SK-N-SH (cell line): ENCODE measurements at regions not wholly inside any gene's neighbourhood (a gene's known extent, or its start where the extent isn't known, plus 50 kb on each side); places are given as distances from the start of the nearest gene placed in this dataset.

Experiments used
- CTCF ChIA-PET: fragments of 300-600, 350-600 bp; formaldehyde crosslinking; extraction: SDS; loops from one replicate; lab custom pipeline; 2021; lab: Yijun Ruan, JAX
- POLR2A ChIA-PET: fragments of 350-600 bp; sonication (Branson Sonifier 250); formaldehyde crosslinking; extraction: SDS; loops from one replicate; lab custom pipeline; 2020; ENCODE audit warnings: antibody characterized with exemption, inconsistent platforms; lab: Yijun Ruan, JAX
- DNase-seq: peaks from one replicate; pipeline ENCODE4 v3.0.0; 2012
- H2AFZ ChIP-seq: fragments of 200-600 bp; sonication (generic); 2 replicates; pipeline ENCODE4 v1.8.1; 2016; ENCODE audit warnings: antibody characterized with exemption, mild to moderate bottlenecking, low read depth
- H3F3A ChIP-seq: fragments of 200-600 bp; sonication (generic); replicated peaks from 2 replicates; pipeline ENCODE3; 2016; ENCODE audit warnings: antibody characterized with exemption, mild to moderate bottlenecking; ENCODE audit not compliant: insufficient read depth
- H3K27ac ChIP-seq, 2 experiments: fragments of 200-500 bp in 1 of 2; fragments of 200-600 bp in 1 of 2; sonication (Bioruptor generic) in 1 of 2; sonication (generic), shearing (Covaris generic) in 1 of 2; 2 replicates each; pipeline versions ENCODE4 v1.5.1 to v1.6.1; 2014 to 2016; ENCODE audit warnings: low read depth in 2 of 2, inconsistent platforms in 1 of 2, low read length in 1 of 2, mild to moderate bottlenecking in 1 of 2, mixed read lengths in 1 of 2
- H3K27me3 ChIP-seq: fragments of 200-600 bp; sonication (generic), shearing (Covaris generic); 2 replicates; pipeline ENCODE4 v1.6.1; 2016; ENCODE audit warnings: mixed run types; ENCODE audit not compliant: insufficient read depth
- H3K36me3 ChIP-seq, 2 experiments: fragments of 200-500 bp in 1 of 2; fragments of 200-600 bp in 1 of 2; sonication (Bioruptor generic) in 1 of 2; sonication (generic) in 1 of 2; replicated peaks in 1 of 2; 2 replicates each; pipeline versions ENCODE3 to v1.5.1; 2014 to 2016; ENCODE audit warnings: low read length in 1 of 2, mild to moderate bottlenecking in 1 of 2; ENCODE audit not compliant: insufficient read depth in 2 of 2, control insufficient read depth in 1 of 2
- H3K4me1 ChIP-seq, 2 experiments: fragments of 200-500 bp in 1 of 2; fragments of 200-600 bp in 1 of 2; sonication (Bioruptor generic) in 1 of 2; sonication (generic), shearing (Covaris generic) in 1 of 2; 2 replicates each; pipeline versions ENCODE4 v1.5.1 to v1.6.1; 2014 to 2016; ENCODE audit warnings: low read depth in 1 of 2, low read length in 1 of 2, mixed run types in 1 of 2; ENCODE audit not compliant: insufficient read depth in 2 of 2, control insufficient read depth in 1 of 2
- H3K4me2 ChIP-seq: fragments of 200-600 bp; sonication (generic), shearing (Covaris generic); 2 replicates; pipeline ENCODE4 v1.6.1; 2017; ENCODE audit warnings: mixed run types
- H3K4me3 ChIP-seq, 2 experiments: fragments of 200-500 bp in 1 of 2; fragments of 200-600 bp in 1 of 2; sonication (Bioruptor generic) in 1 of 2; sonication (generic), shearing (Covaris generic) in 1 of 2; 2 replicates each; pipeline versions ENCODE4 v1.5.1 to v1.8.1; 2014 to 2016; ENCODE audit warnings: low read depth in 2 of 2, inconsistent platforms in 1 of 2, low read length in 1 of 2, mild to moderate bottlenecking in 1 of 2, mixed read lengths in 1 of 2, moderate library complexity in 1 of 2
- H3K79me2 ChIP-seq: fragments of 200-600 bp; sonication (generic); 2 replicates; pipeline ENCODE4 v1.8.1; 2017; ENCODE audit warnings: mild to moderate bottlenecking; ENCODE audit not compliant: insufficient read depth
- H3K9ac ChIP-seq: fragments of 200-600 bp; sonication (generic); 2 replicates; pipeline ENCODE4 v1.6.1; 2017; ENCODE audit warnings: mixed run types
- H3K9me2 ChIP-seq: fragments of 200-600 bp; sonication (generic); 2 replicates; pipeline ENCODE4 v1.6.1; 2017; ENCODE audit warnings: mixed run types
- H3K9me3 ChIP-seq: fragments of 200-600 bp; sonication (generic); 2 replicates; pipeline ENCODE4 v1.6.1; 2017; ENCODE audit warnings: mixed run types, mild to moderate bottlenecking, moderate library complexity
- H4K20me1 ChIP-seq: fragments of 200-600 bp; sonication (generic); 2 replicates; pipeline ENCODE4 v1.6.1; 2017; ENCODE audit warnings: mild to moderate bottlenecking, mixed run types; ENCODE audit not compliant: insufficient read depth
- CTCF ChIP-seq: fragments of 200-600 bp; sonication (generic); IDR thresholded peaks from 2 replicates; pipeline ENCODE4 v1.6.1; 2017; ENCODE audit warnings: antibody characterized with exemption, mild to moderate bottlenecking, moderate library complexity
- FOSL2 ChIP-seq: IDR thresholded peaks from 2 replicates; pipeline ENCODE4 v1.4.0; 2012; ENCODE audit warnings: low read depth, mild to moderate bottlenecking, moderate library complexity, borderline replicate concordance
- IRF3 ChIP-seq: fragments of 150-350 bp; IDR thresholded peaks from 2 replicates; pipeline ENCODE4 v1.6.1; 2016; ENCODE audit warnings: mild to moderate bottlenecking, low read depth, low read length
- MEF2A ChIP-seq: IDR thresholded peaks from 2 replicates; pipeline ENCODE4 v1.4.0; 2012; ENCODE audit warnings: low read depth, borderline replicate concordance
- MXI1 ChIP-seq: IDR thresholded peaks from 2 replicates; pipeline ENCODE4 v1.6.1; 2012; ENCODE audit warnings: mild to moderate bottlenecking, low read depth, low read length, improper control_type of control experiment
- NRF1 ChIP-seq: IDR thresholded peaks from 2 replicates; pipeline ENCODE4 v1.6.1; 2012; ENCODE audit warnings: low read depth, mild to moderate bottlenecking, low read length
- RFX5 ChIP-seq: IDR thresholded peaks from 2 replicates; pipeline ENCODE4 v1.6.1; 2012; ENCODE audit warnings: mild to moderate bottlenecking, improper control_type of control experiment, low read length
- SIN3A ChIP-seq: IDR thresholded peaks from 2 replicates; pipeline ENCODE4 v1.6.1; 2012; ENCODE audit warnings: low read depth, mild to moderate bottlenecking, low read length, moderate library complexity, borderline replicate concordance
- TCF12 ChIP-seq: IDR thresholded peaks from 2 replicates; pipeline ENCODE4 v1.4.0; 2012
- YY1 ChIP-seq: IDR thresholded peaks from 2 replicates; pipeline ENCODE4 v1.4.0; 2012; ENCODE audit warnings: low read depth, mild to moderate bottlenecking
- ZBTB33 ChIP-seq: IDR thresholded peaks from 2 replicates; pipeline ENCODE4 v1.4.0; 2012; ENCODE audit warnings: low read depth, borderline replicate concordance
- WGBS: methylation state at CpG from one replicate; pipeline ENCODE4 v1.1.6; 2017; ENCODE audit warnings: low lambda C conversion rate; 5-methylcytosine and 5-hydroxymethylcytosine counted together

GRCh38 chr12:42855362-42855950 lies 265.9 kb upstream of the PRICKLE1 start:
- no peak overlapping the region for H2AFZ ChIP-seq
- ChIA-PET POLR2A (no interaction called here), CTCF (interaction anchor here (1.1 kb wide), 1 partner anchor 70 kb away, joined by 3 read pairs; no protein-coding TSS in a partner anchor)
- TF ChIP-seq ZBTB33 = no peak
- TF ChIP-seq MXI1 = no peak
- no peak for TF ChIP-seq SIN3A
- TF ChIP-seq NRF1 = no peak
- no peak for TF ChIP-seq RFX5
- TF ChIP-seq MEF2A = no peak
- no peak for TF ChIP-seq TCF12
- no peak for TF ChIP-seq CTCF
- TF ChIP-seq IRF3 = no peak
- H3K27ac ChIP-seq = no peak overlapping the region
- H3F3A ChIP-seq = no peaks in the 10 kb centered on the region
- H3K4me1 ChIP-seq = no peaks in the 10 kb centered on the region; a peak in 1 of 4 replicates
- H3K27me3 ChIP-seq = no peaks in the 10 kb centered on the region
- H3K4me3 ChIP-seq = no peak overlapping the region
- H3K9me3 ChIP-seq = no peaks in the 10 kb centered on the region
- H3K36me3 ChIP-seq = no peaks in the 10 kb centered on the region
- H3K9ac ChIP-seq = no peak overlapping the region
- no peaks in the 10 kb centered on the region for H4K20me1 ChIP-seq
- H3K9me2 ChIP-seq = no peaks in the 10 kb centered on the region
- H3K79me2 ChIP-seq = no peaks in the 10 kb centered on the region
- WGBS = 30% methylated on average over 2 of the region's 2 CpGs
- no peak overlapping the region for H3K4me2 ChIP-seq
- no peak for DNase-seq

- H3K4me2 ChIP-seq = no peak overlapping the region
- CTCF ChIA-PET = interaction anchor here (1.0 kb wide), 1 partner anchor 372 kb away, joined by 3 read pairs; no protein-coding TSS in a partner anchor
- H3K79me2 ChIP-seq = no peaks in the 10 kb centered on the region
- H2AFZ ChIP-seq = no peak overlapping the region
- H3K9me2 ChIP-seq = no peaks in the 10 kb centered on the region
- H3K36me3 ChIP-seq = no peaks in the 10 kb centered on the region
- H3K9me3 ChIP-seq = no peaks in the 10 kb centered on the region
- no peak for DNase-seq
- H3K4me1 ChIP-seq = no peaks in the 10 kb centered on the region; a peak in 1 of 4 replicates
- H4K20me1 ChIP-seq = no peaks in the 10 kb centered on the region
- H3K27ac ChIP-seq = no peak overlapping the region
- no peaks in the 10 kb centered on the region for H3F3A ChIP-seq
- H3K27me3 ChIP-seq = no peaks in the 10 kb centered on the region
- POLR2A ChIA-PET = no interaction called here
- H3K9ac ChIP-seq = no peak overlapping the region
- H3K4me3 ChIP-seq = no peak overlapping the region
- TF ChIP-seq YY1 (no peak), FOSL2 (no peak)
These were observed 265.3 kb upstream of the PRICKLE1 start for GRCh38 chr12:42854826-42855225.
